ENCODE measurements at regions not wholly inside any gene's neighbourhood (a gene's known extent, or its start where the extent isn't known, plus 50 kb on each side); places are given as distances from the start of the nearest gene placed in this dataset.
"Not testable (repeated sequence)": the region's sequence is repeated elsewhere in the genome, so short reads cannot be mapped to it uniquely, and the experiment has no call there.

DNA sequence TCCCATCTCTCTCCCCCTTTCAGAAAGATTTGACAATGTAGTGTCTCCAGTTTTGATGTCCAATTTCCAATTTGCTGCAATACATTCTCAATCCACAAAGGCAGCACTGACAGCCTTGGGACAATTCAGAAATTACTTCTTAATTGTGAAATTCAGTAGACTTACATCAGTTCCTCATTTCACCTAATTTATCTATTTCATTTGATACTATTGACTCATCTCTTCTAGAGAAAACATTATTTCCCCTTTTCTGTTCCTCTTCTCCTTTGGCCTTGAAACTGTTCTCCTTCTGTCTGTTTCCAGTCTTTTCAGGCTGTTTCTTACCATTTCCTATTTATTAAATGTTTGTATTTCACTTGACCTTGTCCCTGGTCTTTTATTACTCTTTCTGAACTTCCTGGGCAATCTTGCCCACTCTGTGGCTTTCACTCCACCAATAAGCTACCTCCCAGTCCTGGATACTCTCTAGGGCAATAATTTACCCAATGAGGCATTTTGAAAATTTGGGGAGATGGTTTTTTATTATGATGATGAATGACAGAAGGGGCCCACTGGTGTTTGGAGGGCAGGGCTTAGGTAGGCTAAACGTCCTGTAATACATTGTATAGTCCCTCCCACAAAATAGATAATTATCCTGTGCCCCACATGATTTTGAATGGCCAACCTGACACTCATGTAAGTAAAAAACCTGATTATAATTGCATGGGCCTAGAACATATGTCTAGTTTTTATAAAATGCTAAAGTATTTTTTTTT is 498.0 kb upstream of the BOD1L1 start:
- FAIRE-seq: no peak

DNA sequence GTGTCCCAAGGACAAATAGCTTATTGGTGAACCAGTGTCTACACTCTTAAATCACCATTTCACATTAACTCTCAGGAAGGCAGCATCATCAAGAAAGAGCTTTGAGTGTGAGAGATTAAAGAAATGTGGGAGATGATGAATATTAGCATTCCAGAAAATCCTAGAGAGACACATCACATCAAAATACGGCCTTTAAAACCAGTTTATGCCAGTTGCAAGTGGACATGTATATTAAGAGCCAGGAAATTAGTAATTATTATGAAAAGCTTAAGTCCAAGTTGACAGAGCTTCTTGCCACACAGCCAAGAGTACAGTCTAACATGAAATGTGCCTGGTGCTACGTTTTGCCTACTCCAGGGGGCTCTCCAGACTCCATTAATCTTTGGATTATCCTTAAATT is 503.0 kb upstream of the BOD1L1 start:
- no peak for FAIRE-seq

DNA sequence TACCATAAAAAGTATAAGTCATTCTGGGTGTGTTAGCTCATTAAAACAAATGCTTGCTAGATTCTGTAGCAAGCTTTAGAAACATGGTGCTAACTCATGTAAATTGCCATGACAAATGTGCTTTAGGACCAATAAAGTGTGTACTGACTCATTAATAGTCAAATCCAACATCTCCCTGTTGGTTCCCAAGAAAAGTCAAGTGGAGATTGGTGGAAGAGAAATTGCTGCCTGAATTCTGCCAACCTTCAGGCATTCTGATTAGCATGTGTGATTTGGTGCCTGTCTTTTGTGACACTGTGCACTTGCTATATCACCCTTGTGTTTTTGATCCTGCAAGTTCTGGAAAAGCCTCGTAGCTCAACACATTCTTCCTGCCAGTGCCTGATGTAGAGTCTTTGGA is 503.8 kb upstream of the BOD1L1 start:
- FAIRE-seq: no peak

DNA sequence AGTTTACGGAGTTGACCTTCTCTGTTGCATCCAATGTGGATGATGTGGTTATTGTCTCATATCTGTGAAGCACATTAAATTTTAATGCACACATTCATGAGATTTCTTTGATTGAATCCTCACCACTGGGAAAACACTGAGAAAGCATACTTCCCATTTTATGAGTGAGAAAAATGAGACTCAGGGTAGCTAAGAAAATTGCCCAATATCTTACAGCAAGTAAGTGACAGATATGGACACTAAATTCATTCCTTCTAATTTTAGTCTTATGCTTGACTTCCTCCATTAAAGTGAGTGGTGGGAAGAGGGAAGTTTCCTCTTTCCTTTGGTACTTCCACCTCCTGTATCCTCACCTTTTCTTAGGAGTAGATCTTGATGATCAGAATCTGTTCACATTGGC is 504.8 kb upstream of the BOD1L1 start:
- FAIRE-seq: no peak

DNA sequence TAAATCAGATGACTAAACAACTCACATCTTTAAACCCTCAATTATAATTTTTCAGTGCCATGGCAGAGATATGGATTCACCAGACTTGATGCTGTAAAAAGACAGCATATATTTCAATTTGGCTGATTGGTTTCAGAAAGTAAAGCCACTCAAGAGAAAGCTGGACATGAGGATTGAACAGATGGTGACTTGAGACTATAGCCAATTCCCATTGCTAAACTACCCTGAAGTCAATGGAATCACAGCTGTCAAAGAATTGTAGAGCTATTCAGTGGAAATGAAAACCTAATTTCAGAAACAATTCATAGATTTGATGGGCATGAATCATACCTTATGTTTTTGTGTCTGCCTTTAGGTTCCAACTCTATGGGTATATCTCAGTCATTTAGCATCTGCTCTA is 510.6 kb upstream of the BOD1L1 start:
- FAIRE-seq: no peak

DNA sequence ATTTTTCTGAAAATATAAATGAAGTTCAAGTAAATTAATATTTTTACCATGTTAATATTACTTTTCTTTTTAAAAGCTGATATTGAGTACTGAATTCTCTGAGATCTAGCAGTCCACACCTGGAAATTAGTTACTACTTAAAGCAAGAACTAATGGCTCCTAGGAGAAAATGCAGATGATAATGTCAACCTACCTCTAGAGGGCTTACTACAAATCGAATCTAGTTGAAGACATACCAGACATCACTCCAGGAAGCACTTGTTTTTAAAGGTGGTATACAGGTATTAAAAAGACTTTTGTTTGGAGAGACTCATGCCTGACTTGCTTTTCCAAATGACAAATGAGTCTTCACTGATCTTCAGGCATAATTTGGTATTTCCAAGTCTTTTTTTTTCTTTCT is 516.4 kb upstream of the BOD1L1 start:
- FAIRE-seq: no peak

DNA sequence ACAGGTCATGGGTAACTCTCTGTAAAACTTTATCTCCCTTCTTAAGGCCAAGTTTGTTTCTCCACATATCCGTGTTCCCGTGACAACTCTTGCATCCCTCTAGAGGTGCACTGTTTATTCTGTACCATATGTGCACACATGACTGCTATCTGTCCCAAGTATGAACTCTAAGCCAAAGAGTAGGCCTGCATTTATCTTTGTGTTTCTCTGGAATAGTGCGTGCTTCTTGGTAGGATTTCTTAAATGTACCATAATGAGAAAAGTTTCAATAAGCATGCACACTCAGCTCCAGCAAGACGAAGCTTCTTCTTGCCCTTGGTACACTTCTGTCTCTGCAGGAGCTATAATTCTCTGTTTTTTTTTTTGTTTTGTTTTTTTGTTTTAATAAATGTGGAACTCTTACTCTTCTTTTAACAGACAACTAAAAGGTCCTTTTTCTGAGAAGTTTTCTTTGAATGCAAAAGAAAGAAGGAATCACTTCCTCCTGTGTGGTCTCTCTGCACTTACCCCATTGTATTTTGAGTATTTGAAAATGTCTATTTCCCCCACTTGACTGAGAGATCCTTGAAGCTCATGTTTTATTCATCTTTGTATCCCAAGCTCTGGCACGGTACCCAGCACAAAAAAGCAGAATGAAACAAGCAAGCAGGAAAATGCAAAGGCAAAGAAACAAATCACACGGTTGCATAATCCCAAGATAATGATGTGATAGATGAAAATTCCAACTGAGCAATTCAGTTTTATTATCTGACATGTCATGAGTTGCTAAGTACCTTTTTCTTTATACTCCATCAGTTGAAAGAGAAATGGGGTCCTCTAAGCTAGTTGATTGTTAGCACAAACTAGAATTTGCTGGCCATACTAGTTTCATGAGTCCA is 521.9 kb upstream of the BOD1L1 start:
- no peak for FAIRE-seq

DNA sequence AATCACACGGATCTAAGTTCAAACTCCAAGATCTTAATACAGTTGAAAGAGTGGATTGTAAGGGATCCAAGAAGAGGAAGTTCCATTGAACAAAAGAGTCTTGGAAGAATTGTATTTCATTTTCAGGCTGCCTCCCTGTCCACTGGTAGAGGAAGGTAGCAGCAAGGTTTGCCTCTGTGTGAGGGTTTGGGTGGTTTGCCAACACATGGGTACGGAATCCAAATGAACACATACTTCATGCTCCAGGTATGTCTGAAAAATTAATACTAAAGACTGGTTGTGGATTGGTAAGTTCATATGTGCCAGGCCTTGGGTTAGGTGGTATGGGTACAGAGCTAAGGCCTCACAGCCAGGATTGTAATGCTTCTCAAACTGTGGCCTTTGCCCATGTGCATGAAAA is 523.6 kb upstream of the BOD1L1 start:
- FAIRE-seq: no peak

DNA sequence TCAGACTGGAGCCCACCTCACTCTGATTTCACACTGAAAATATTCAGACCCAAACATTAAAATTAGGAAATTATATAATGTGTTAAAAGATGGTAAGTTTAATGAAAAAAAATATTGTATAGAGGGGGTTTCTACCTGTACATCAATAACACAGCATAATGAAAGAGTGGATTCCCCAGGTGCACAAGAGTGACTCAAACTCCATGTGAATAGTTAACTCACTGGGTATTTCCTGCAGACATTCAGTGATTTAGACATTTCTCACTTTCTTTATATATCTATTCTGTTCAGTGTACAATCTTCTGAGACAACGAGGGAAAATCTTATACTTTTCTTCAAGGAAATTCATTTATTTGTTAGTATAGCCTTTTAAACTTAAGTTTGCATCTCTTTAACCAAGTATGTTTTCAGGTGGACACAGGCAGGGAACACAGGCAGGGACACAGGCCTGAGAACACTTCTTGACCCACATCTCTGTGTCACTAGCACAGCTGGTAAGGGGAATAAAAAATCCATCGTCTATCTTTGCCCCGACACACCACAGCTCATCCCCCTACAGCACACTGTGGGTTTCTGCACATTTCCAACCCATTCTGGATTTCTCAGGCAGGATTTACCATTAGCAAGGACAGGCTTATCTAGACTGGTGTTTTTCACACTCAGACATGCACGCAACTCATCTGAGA is 525.5 kb upstream of the BOD1L1 start:
- no peak for FAIRE-seq

DNA sequence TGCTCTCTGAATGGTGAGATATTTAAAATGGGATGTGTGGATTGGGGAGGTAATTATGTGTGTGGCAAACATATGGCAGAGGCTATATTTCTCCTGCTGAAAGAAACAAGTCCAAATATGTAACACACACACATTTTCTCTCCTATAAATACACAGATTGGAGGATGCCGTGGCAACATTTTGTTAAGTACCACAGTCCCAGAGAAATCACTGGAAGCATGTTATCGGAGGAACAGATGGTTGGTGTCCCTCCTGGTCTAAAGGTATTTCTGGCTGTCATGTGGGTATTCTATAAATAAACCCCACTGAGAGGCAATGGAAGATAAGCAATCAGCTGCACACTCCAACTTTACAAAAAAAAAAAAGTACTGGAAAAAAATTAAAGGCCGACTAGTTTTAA is 528.3 kb upstream of the BOD1L1 start:
- no peak for FAIRE-seq

DNA sequence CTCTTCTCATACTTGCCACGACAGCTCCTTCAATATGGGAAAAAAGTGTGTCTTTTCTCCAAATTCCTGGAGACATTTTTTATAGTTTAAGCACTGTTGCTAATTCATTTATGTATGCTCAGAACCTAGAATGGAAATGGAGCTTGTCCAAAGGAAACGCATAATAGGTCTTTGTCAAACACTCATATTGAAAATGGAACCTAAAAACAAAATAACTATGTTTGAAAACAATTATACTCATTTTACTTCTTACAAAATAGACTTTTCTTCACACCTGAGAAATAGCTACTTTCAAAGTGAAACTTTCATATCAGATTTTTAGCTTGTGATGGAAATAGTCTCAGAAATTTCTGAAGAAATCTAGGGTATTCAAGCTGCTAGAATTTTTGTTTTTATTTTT is 529.7 kb upstream of the BOD1L1 start:
- peak; percentile 49 for FAIRE-seq

DNA sequence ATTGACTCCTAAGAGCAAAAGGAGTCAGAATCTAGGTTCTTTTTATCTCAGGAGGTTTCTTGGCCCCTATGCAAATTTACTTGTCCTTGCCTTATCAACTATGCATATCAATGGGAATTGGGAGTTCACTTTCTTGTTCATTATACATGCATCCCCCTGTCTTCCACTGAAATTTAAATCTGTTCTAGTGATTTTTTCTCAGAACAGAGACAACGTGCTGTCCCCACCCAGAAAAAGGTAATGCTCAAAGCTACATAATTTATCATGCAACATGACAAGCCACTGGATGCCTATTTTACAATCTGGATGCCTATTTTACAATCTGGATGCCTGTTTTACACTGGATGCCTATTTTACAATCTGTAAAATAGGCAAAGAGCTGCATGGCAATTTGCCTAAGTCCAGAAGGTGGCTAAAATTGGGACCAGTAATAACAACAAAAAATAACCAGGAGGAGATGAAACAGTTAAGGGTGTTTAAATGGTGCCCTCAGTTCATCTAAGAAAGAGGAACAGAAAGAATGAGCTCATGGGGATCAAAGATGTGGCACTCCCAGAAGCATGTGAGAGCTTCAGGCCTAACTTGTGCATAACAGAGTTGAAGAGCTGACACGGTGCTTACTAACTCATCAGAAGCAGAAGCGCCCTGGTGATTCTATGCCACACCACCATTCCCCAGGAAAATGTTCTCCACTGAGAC is 537.8 kb upstream of the BOD1L1 start:
- FAIRE-seq: no peak

DNA sequence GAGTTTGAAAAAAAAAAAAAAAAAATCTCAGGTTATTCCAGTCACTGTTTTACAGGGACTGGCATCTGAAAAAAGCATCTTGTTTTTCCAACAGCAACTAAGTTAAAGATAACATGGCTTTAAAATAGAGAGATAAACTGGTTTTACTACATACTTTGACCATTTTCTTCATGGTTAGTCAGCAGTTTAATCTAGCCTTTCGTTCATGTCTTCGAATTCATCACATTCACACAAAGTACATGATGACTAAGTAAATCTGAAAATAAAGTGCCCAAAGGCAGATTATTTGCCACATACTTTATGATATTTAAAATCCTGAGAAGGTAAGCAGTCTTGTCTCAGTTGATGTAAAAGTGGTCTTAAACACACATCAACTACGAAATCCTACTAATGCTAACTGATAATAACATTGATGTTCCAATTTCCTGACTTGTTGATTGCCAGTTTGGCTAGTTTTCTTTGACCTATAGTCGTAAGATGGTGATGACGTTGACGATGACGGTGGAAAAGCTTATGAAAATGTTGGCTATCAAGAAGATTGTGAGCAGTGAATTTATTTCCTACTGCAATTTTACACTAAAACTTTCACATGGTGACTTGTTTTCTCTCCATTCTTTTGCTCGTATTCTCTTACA is 540.5 kb upstream of the BOD1L1 start:
- FAIRE-seq: no peak

DNA sequence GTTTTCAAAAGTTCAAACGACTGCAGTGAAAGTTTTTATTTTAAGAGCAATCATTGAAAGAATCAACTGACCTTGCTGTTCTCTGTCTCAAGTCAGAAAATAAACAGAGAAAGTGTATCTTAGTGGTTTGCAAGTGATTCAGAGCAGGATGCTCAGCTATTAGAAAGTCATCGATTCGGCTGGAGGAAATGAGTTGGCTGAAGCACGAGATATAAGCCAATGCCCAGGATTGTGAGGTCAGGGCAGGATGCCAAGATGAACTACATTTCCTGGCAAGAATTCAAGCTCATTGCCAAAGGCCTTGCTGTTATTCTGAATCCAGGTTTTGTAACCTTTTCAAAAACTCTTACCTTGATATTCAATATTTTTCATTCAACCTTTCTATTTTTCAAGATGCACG is 541.4 kb upstream of the BOD1L1 start:
- FAIRE-seq: no peak

DNA sequence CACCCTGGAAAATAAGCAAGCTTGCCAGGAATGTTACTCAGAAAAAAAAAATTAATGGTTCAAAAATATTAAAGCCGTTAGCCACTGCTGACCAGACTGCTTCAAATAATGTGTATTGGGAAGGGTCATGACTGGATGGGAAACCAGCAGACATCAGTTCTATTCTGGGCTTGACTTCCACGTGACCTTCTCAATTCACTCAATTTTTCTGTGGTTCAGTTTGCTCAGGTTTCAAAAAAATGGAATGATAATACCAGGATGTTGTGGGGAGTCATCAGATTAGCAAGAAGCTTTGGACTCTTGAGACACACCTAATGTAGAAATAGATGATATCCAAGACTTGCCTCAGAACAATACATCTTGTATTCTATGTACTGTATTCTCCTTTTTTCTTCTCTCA is 541.9 kb upstream of the BOD1L1 start:
- no peak for FAIRE-seq

DNA sequence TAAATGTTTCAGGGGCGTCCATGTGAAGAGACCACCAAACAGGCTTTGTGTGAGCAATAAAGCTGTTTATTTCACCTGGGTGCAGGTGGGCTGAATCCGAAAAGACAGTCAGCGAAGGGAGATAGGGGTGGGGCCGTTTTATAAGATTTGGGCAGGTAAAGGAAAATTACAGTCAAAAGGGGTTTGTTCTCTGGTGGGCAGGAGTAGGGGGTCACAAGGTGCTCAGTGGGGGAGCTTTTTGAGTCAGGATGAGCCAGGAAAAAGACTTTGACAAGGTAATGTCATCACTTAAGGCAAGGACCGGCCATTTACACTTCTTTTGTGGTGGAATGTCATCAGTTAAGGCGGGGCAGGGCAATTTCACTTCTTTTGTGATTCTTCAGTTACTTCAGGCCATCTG is 542.4 kb upstream of the BOD1L1 start:
- FAIRE-seq: not testable (repeated sequence)

DNA sequence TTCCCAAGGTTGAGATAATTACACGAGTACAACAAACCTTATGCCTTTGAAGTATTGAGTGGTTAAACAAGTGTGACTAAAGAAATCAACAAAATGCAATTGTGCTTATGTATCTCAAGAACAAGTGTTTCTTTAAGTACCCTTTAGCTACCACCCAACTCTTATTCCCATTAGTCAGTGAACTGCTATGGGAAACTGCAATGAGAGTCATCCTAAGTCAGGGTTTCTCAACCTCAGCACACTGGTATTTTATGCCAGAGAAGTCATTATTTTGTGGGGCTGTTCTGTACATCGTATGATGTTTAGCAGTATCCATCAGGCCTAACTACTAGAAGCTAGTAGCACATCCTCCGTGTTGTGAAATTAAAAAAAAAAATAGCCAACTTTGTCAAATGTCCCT is 549.1 kb upstream of the BOD1L1 start:
- FAIRE-seq: no peak

DNA sequence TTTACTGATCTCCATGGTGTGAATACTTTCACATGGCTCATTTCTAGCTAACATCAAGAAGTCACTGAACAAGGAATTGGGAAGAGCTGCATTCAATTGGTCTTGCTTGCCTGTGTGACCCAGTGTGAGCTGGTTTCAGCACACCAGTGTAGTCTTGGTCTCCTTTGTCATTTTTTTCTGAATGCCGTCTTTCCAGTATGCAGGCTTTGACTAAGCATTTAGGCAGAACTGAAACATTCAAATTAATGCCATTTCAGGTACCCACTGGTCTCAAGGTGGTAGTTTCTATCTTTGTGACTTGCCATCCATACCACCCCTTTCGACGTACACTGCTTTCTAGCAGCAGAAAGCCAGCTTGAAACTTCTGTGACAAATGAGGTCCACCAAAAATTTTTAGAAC is 550.5 kb upstream of the BOD1L1 start:
- FAIRE-seq: no peak

DNA sequence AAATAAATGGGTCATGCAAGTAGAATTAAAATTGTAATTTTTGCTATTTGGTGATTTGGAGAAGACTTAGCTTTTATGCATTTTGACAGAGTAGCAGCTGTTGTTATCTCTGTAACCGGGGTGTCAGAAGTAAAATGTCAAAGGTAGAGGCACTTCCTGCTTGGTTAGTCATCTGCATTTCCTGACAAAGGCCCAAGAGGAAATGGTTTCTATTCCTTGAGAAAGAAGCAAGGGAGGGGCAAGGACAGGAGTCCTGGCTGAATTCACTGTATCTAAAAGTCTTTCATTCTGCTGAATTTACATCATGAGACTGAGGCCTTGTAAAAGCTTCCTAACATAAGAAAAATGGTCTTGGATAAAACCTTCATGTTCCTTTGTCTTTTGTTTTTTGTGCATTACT is 550.9 kb upstream of the BOD1L1 start:
- no peak for FAIRE-seq

DNA sequence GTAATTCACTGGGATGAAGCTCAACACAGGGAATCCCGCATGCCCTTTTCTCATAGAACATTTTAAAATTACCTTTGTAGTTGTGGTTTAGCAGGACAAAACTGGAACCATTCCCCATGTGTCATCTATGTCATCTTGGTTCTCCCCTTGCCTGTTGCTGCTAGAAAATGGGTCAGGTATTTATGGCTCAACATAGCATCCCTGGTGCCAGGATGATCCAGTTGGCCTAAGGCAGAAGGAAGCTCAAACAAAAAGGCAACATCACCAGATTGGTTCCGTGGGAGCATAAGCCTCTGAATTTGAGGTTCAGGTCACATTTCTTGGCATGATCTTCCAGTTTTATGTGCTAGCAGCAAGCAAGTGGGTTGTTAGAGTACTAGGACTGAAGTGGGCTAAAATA is 552.6 kb upstream of the BOD1L1 start:
- no peak for FAIRE-seq

DNA sequence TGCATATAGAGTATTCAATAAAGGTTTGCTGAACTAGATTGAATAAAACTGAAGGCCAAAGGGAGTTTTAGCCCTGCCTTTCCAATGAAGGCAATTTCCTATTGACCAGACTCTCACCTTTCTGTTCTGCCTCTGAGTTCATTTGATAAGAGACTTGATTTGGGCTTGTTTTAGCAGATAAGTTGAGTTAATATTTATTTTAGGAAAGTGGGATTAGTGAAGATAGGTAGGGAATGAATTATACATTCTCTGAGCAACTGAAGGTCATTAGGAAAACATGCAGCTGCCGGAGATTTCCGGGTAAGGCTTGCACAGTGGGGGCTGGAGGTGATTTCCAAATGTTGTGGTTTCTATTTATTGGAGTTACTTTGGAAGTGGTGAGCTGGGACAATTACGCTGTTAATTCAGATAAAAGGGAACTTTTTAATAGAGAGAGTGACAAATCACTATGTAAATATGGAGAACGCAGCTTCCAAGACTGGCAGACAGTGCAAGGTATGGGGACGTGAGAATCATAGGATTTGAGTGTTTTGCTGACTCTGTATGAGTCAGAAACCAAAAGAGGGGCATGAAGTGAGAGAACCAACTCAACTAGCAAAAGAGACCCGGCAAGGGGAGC is 553.6 kb upstream of the BOD1L1 start:
- no peak for FAIRE-seq

DNA sequence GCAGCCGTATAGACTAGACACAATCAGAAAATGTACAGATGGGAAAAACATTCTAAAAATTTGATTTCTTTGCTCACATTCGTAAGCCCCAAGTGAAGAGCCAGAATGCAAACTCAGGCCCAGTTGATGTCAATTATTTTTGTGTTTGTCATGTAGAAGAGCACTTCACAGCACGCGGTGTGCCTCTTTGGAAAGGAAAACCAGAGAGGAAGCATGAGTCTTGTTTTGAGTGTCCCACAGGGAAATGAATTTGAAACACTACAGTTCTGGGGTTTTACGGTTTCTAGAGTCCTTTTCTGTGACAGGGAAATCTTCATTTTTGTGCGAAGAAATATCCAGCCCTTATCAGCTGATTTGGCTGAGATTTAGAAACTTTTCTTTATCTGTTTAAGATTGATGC is 554.6 kb upstream of the BOD1L1 start:
- FAIRE-seq: no peak

Measured in colon (tissue), 2 donors.